ENCODE measurements at regions not wholly inside any gene's neighbourhood (a gene's known extent, or its start where the extent isn't known, plus 50 kb on each side); places are given as distances from the start of the nearest gene placed in this dataset.

- TF ChIP-seq CTCF (IDR thresholded peaks at IDR 0.05; ENCODE audit: low read depth, low read length, poor library complexity, severe bottlenecking) (no peak), EZH2phosphoT487 (IDR thresholded peaks at IDR 0.05; ENCODE audit: borderline replicate concordance, low read length) (no peak)
Observed at GRCh38 chr10:4053940-4054339, 268.9 kb upstream of the KLF6 start.
